PC-9 (cell line): ENCODE measurements at regions not wholly inside any gene's neighbourhood (a gene's known extent, or its start where the extent isn't known, plus 50 kb on each side); places are given as distances from the start of the nearest gene placed in this dataset.

ENCODE experiments used
- BruUV-seq: library from RNA; stranded (reverse); fragments of 400-500 nt; replicated peaks from 2 replicates; lab custom pipeline; 2021; lab: Mats Ljungman, UMichigan
- CTCF ChIA-PET: fragments of 300-600 bp; sonication (Branson Sonifier 250); formaldehyde crosslinking; loops from one replicate; lab custom pipeline; 2022; ENCODE audit warnings: antibody characterized with exemption; lab: Charles Lee
- POLR2A ChIA-PET: fragments of 300-600 bp; sonication (Branson Sonifier 250); formaldehyde crosslinking; loops from one replicate; lab custom pipeline; 2022; ENCODE audit warnings: antibody characterized with exemption; ENCODE audit not compliant: unreplicated experiment; lab: Charles Lee
- DNase-seq, 2 experiments: peaks; one replicate each; pipeline versions ENCODE4 v3.0.0 to v3.0.0-alpha.2; 2015 to 2022; ENCODE audit warnings: mixed read lengths in 1 of 2
- H2AFZ ChIP-seq: fragments of 200-600 bp; sonication (generic); 2 replicates; pipeline ENCODE4 v1.8.1; 2017; ENCODE audit warnings: antibody characterized with exemption
- H3F3A ChIP-seq: fragments of 200-600 bp; sonication (generic); 2 replicates; pipeline ENCODE4 v1.8.1; 2017; ENCODE audit warnings: antibody characterized with exemption, mild to moderate bottlenecking, low read depth; ENCODE audit not compliant: insufficient read depth
- H3K27ac ChIP-seq: fragments of 200-600 bp; sonication (generic); 2 replicates; pipeline ENCODE4 v1.6.1; 2016; ENCODE audit warnings: mixed run types
- H3K27me3 ChIP-seq: fragments of 200-600 bp; sonication (generic); 2 replicates; pipeline ENCODE4 v1.6.1; 2016; ENCODE audit warnings: low read depth, mixed run types; ENCODE audit not compliant: insufficient read depth
- H3K36me3 ChIP-seq: fragments of 200-600 bp; sonication (generic); 2 replicates; pipeline ENCODE4 v1.6.1; 2016; ENCODE audit warnings: low read depth, mixed run types
- H3K4me1 ChIP-seq: fragments of 200-600 bp; sonication (generic); replicated peaks from 2 replicates; pipeline ENCODE4 v1.6.1; 2016; ENCODE audit warnings: mixed run types; ENCODE audit not compliant: insufficient read depth
- H3K4me2 ChIP-seq: fragments of 200-600 bp; sonication (generic); 2 replicates; pipeline ENCODE4 v1.6.1; 2017; ENCODE audit warnings: mixed run types
- H3K4me3 ChIP-seq: fragments of 200-600 bp; sonication (generic); 2 replicates; pipeline ENCODE4 v1.6.1; 2016; ENCODE audit warnings: mixed run types
- H3K79me2 ChIP-seq: fragments of 200-600 bp; sonication (generic); 2 replicates; pipeline ENCODE4 v1.6.1; 2017; ENCODE audit warnings: low read depth, mixed run types
- H3K9me2 ChIP-seq: fragments of 200-600 bp; sonication (generic); 2 replicates; pipeline ENCODE4 v1.8.1; 2017; ENCODE audit warnings: mild to moderate bottlenecking; ENCODE audit not compliant: insufficient read depth
- H3K9me3 ChIP-seq: fragments of 200-600 bp; sonication (generic); 2 replicates; pipeline ENCODE4 v1.8.1; 2016; ENCODE audit warnings: low read depth; ENCODE audit not compliant: insufficient read depth
- H4K20me1 ChIP-seq: fragments of 200-600 bp; sonication (generic); 2 replicates; pipeline ENCODE4 v1.8.1; 2017; ENCODE audit not compliant: insufficient read depth
- EZH2 ChIP-seq: fragments of 200-600 bp; sonication (generic); IDR thresholded peaks from 2 replicates; pipeline ENCODE4 v1.8.0; 2017; ENCODE audit warnings: antibody characterized with exemption, low read depth
- intact Hi-C: fragments of 100-400 bp; cut with micrococcal nuclease; formaldehyde crosslinking; loops from one replicate; pipeline ENCODE4 v1.10.0; 2022; ENCODE audit not compliant: unreplicated experiment
- TF ChIP-seq, protein P1 (sequence below): fragments of 200-600 bp; sonication (generic); conservative IDR thresholded peaks from 2 replicates; pipeline ENCODE4 v1.6.1; 2017; ENCODE audit warnings: mixed run types, antibody characterized with exemption, mild to moderate bottlenecking, moderate library complexity

DNA sequence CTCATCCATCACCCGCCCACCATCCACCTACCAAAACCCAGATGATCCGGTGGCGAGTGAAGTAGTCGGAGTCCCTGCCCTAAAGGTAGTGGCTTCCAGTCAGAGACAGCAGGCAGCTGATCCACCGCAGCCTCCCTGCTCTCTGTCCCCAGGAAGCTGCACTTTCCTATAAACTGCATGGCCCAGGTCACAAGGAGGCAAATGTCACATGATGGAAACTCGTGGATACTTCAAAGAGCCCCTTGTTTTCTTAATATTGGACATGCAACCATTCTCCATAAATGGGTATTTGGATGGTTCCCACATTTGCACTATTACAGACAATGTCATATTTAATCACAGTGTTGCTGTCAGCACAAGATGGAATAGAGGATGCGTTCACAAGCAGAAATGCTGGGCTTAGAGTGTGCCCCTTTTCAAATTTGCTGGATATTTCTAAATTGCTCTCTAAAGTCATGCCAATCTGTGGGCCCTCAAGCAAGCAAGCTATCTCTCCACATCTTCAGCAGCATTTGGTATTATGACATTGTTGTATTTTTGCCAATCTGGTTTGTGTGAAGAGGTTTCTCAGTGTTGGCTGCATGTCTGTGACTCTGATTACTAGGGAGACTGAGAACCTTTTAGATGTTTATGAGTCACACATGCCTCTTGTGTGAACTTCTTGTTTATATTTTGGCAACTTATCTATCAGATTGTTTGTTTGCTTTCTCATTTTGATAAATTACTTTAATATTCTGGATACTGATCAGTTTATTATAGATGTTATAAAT, 822.0 kb downstream of the TNS3 start:
- no peak overlapping the region for H2AFZ ChIP-seq
- ChIA-PET POLR2A (no interaction called here), CTCF (no interaction called here)
- no peak for TF ChIP-seq EZH2
- TF ChIP-seq, protein P1, sequence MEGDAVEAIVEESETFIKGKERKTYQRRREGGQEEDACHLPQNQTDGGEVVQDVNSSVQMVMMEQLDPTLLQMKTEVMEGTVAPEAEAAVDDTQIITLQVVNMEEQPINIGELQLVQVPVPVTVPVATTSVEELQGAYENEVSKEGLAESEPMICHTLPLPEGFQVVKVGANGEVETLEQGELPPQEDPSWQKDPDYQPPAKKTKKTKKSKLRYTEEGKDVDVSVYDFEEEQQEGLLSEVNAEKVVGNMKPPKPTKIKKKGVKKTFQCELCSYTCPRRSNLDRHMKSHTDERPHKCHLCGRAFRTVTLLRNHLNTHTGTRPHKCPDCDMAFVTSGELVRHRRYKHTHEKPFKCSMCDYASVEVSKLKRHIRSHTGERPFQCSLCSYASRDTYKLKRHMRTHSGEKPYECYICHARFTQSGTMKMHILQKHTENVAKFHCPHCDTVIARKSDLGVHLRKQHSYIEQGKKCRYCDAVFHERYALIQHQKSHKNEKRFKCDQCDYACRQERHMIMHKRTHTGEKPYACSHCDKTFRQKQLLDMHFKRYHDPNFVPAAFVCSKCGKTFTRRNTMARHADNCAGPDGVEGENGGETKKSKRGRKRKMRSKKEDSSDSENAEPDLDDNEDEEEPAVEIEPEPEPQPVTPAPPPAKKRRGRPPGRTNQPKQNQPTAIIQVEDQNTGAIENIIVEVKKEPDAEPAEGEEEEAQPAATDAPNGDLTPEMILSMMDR: no peak
- no peak overlapping the region for H3K4me2 ChIP-seq
- H3K9me2 ChIP-seq: no peaks in the 10 kb centered on the region
- no peak for DNase-seq
- H3K4me3 ChIP-seq: no peak overlapping the region
- intact Hi-C loops: no loop called here
- H4K20me1 ChIP-seq: no peaks in the 10 kb centered on the region
- H3K79me2 ChIP-seq: no peaks in the 10 kb centered on the region
- H3K36me3 ChIP-seq: no peaks in the 10 kb centered on the region
- no peaks in the 10 kb centered on the region for H3K27me3 ChIP-seq
- H3K27ac ChIP-seq: no peak overlapping the region
- H3F3A ChIP-seq: peaks cover 14% of the 10 kb centered on the region
- BruUV-seq: no TSS peak
- H3K4me1 ChIP-seq: peaks cover 31% of the 10 kb centered on the region
- H3K9me3 ChIP-seq: peaks cover 10% of the 10 kb centered on the region

DNA sequence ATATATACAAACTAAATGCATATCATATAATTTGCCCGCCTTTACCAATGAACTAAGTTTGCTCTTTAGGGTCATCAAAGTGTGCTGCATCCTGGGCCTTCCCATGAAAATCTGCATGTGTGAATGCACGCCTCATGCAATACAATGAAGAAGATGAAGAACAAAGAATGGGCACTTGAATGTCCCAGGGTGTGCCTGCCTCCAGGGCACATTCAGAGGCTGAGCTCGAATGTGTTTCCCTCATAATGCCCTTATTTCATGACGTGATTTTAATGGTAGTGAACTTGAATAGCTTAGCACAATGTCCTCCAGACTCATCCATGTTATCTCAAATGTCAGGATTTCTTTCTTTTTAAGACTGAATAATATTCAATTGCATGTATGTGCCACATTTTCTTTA, 824.9 kb downstream of the TNS3 start:
- Histone ChIP-seq H3K27ac (no peak overlapping the region), H4K20me1 (no peaks in the 10 kb centered on the region), H3K27me3 (no peaks in the 10 kb centered on the region), H3F3A (peaks cover 28% of the 10 kb centered on the region), H2AFZ (no peak overlapping the region), H3K36me3 (no peaks in the 10 kb centered on the region), H3K79me2 (no peaks in the 10 kb centered on the region), H3K4me2 (no peak overlapping the region), H3K4me1 (peaks cover 39% of the 10 kb centered on the region), H3K4me3 (no peak overlapping the region), H3K9me2 (no peaks in the 10 kb centered on the region), H3K9me3 (peaks cover 10% of the 10 kb centered on the region)
- CTCF ChIA-PET: no interaction called here
- intact Hi-C loops: no loop called here
- DNase-seq: no peak
- BruUV-seq: no TSS peak
- TF ChIP-seq EZH2: no peak
- TF ChIP-seq, protein P1: no peak
- POLR2A ChIA-PET: no interaction called here

DNA sequence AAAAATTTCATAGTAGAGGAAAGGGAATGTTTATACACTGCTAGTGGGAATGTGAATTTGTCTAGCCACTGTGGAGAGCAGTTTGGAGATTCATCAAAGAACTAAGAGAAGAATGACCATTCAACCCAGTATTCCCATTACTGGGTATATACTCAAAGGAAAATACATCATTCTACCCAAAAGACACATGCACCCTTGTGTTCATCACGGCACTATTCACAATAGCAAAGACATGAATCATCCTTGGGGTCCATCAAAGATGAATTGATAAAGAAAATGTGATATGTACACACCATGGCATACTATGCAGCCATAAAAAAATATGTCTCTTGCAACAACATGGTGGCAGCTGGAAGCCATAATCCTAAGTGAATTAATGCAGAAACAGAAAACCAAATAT, 825.7 kb downstream of the TNS3 start:
- no TSS peak for BruUV-seq
- CTCF ChIA-PET: interaction anchor here (0.6 kb wide), 1 partner anchor 171 kb away, joined by 3 read pairs; no protein-coding TSS in a partner anchor

More for the DNA sequence above, 825.7 kb downstream of the TNS3 start:
- peaks cover 45% of the 10 kb centered on the region for H3K4me1 ChIP-seq
- no peaks in the 10 kb centered on the region for H3K79me2 ChIP-seq
- POLR2A ChIA-PET: no interaction called here
- H2AFZ ChIP-seq: no peak overlapping the region
- peaks cover 34% of the 10 kb centered on the region for H3F3A ChIP-seq
- no peaks in the 10 kb centered on the region for H4K20me1 ChIP-seq
- H3K27ac ChIP-seq: no peak overlapping the region
- H3K9me3 ChIP-seq: peaks cover 10% of the 10 kb centered on the region
- no peak overlapping the region for H3K4me3 ChIP-seq
- TF ChIP-seq EZH2: no peak
- TF ChIP-seq, protein P1: no peak
- no peak overlapping the region for H3K4me2 ChIP-seq
- no peaks in the 10 kb centered on the region for H3K27me3 ChIP-seq
- intact Hi-C loops: no loop called here
- no peaks in the 10 kb centered on the region for H3K9me2 ChIP-seq
- no peaks in the 10 kb centered on the region for H3K36me3 ChIP-seq
- no peak for DNase-seq
